ENCODE measurements at regions not wholly inside any gene's neighbourhood (a gene's known extent, or its start where the extent isn't known, plus 50 kb on each side); places are given as distances from the start of the nearest gene placed in this dataset.
A peak's percentile ranks its signal among the peaks of the same experiment; 100 is the strongest.

GRCh38 chr11:134536219-134536618, 124.2 kb upstream of the B3GAT1 start:
- Mint-ChIP-seq H3K36me3 (ENCODE audit: low read depth) (no peaks in the 10 kb centered on the region), H3K27ac (no peak overlapping the region), H3K4me3 (no peak overlapping the region), H3K4me1 (ENCODE audit: low read depth) (peaks cover 3% of the 10 kb centered on the region), H3K9me3 (no peaks in the 10 kb centered on the region), H3K27me3 (peaks cover 44% of the 10 kb centered on the region)
- DNase-seq = peak; percentile 8

- Mint-ChIP-seq H3K27me3 (peaks cover 42% of the 10 kb centered on the region), H3K4me3 (no peak overlapping the region), H3K36me3 (ENCODE audit: low read depth) (no peaks in the 10 kb centered on the region), H3K9me3 (no peaks in the 10 kb centered on the region), H3K4me1 (ENCODE audit: low read depth) (peaks cover 3% of the 10 kb centered on the region), H3K27ac (no peak overlapping the region)
- peak; percentile 15 for DNase-seq
Measured at GRCh38 chr11:134535029-134536025, 123.3 kb upstream of the B3GAT1 start.

GRCh38 chr11:134533511-134533910, 121.5 kb upstream of the B3GAT1 start:
- no peak overlapping the region for H3K27ac Mint-ChIP-seq
- H3K36me3 Mint-ChIP-seq (ENCODE audit: low read depth) = no peaks in the 10 kb centered on the region
- H3K9me3 Mint-ChIP-seq = no peaks in the 10 kb centered on the region
- peaks cover 3% of the 10 kb centered on the region for H3K4me1 Mint-ChIP-seq (ENCODE audit: low read depth)
- peak; percentile 7 for DNase-seq
- no peak overlapping the region for H3K4me3 Mint-ChIP-seq
- H3K27me3 Mint-ChIP-seq = peaks cover 32% of the 10 kb centered on the region

GRCh38 chr11:134532921-134533421, 120.9 kb upstream of the B3GAT1 start:
- Mint-ChIP-seq H3K9me3 (no peaks in the 10 kb centered on the region), H3K4me1 (ENCODE audit: low read depth) (peaks cover 3% of the 10 kb centered on the region), H3K27me3 (peaks cover 27% of the 10 kb centered on the region), H3K36me3 (ENCODE audit: low read depth) (no peaks in the 10 kb centered on the region), H3K4me3 (no peak overlapping the region), H3K27ac (no peak overlapping the region)
- DNase-seq = peak; percentile 20

GRCh38 chr11:134532131-134532920, 120.3 kb upstream of the B3GAT1 start:
- Mint-ChIP-seq H3K27me3 (peaks cover 23% of the 10 kb centered on the region), H3K27ac (no peak overlapping the region), H3K9me3 (no peaks in the 10 kb centered on the region), H3K4me1 (ENCODE audit: low read depth) (peaks cover 3% of the 10 kb centered on the region), H3K4me3 (no peak overlapping the region), H3K36me3 (ENCODE audit: low read depth) (no peaks in the 10 kb centered on the region)
- peak; percentile 14 for DNase-seq

- H3K4me3 Mint-ChIP-seq = no peak overlapping the region
- H3K36me3 Mint-ChIP-seq (ENCODE audit: low read depth) = no peaks in the 10 kb centered on the region
Measured at GRCh38 chr11:134531327-134532130, 119.5 kb upstream of the B3GAT1 start.

GRCh38 chr11:134530636-134531326, 118.7 kb upstream of the B3GAT1 start:
- Mint-ChIP-seq H3K27me3 (peaks cover 11% of the 10 kb centered on the region), H3K27ac (no peak overlapping the region), H3K9me3 (no peaks in the 10 kb centered on the region), H3K4me3 (no peak overlapping the region), H3K36me3 (ENCODE audit: low read depth) (no peaks in the 10 kb centered on the region), H3K4me1 (ENCODE audit: low read depth) (no peaks in the 10 kb centered on the region)
- DNase-seq = peak; percentile 24

More at GRCh38 chr11:134531327-134532130, 119.5 kb upstream of the B3GAT1 start:
- Mint-ChIP-seq H3K27ac (no peak overlapping the region), H3K4me1 (ENCODE audit: low read depth) (peaks cover 2% of the 10 kb centered on the region), H3K27me3 (peaks cover 18% of the 10 kb centered on the region), H3K9me3 (no peaks in the 10 kb centered on the region)
- DNase-seq = peak; percentile 12

GRCh38 chr11:134529212-134530096, 117.4 kb upstream of the B3GAT1 start:
- no peaks in the 10 kb centered on the region for H3K9me3 Mint-ChIP-seq
- H3K27ac Mint-ChIP-seq = no peak overlapping the region
- no peak overlapping the region for H3K4me3 Mint-ChIP-seq
- peaks cover 2% of the 10 kb centered on the region for H3K27me3 Mint-ChIP-seq
- DNase-seq = peak; percentile 6
- no peaks in the 10 kb centered on the region for H3K36me3 Mint-ChIP-seq (ENCODE audit: low read depth)
- H3K4me1 Mint-ChIP-seq (ENCODE audit: low read depth) = no peaks in the 10 kb centered on the region

- Mint-ChIP-seq H3K4me1 (ENCODE audit: low read depth) (no peaks in the 10 kb centered on the region), H3K27me3 (peaks cover 2% of the 10 kb centered on the region)
- DNase-seq = peak; percentile 2
Measured at GRCh38 chr11:134528453-134528852, 116.4 kb upstream of the B3GAT1 start.

GRCh38 chr11:134527382-134528243, 115.6 kb upstream of the B3GAT1 start:
- DNase-seq = peak; percentile 9
- Mint-ChIP-seq H3K27ac (no peak overlapping the region), H3K4me3 (no peak overlapping the region), H3K27me3 (peaks cover 2% of the 10 kb centered on the region), H3K9me3 (no peaks in the 10 kb centered on the region), H3K4me1 (ENCODE audit: low read depth) (no peaks in the 10 kb centered on the region), H3K36me3 (ENCODE audit: low read depth) (no peaks in the 10 kb centered on the region)

More at GRCh38 chr11:134528453-134528852, 116.4 kb upstream of the B3GAT1 start:
- no peaks in the 10 kb centered on the region for H3K9me3 Mint-ChIP-seq
- no peak overlapping the region for H3K4me3 Mint-ChIP-seq
- no peaks in the 10 kb centered on the region for H3K36me3 Mint-ChIP-seq (ENCODE audit: low read depth)
- H3K27ac Mint-ChIP-seq = no peak overlapping the region

- H3K27me3 Mint-ChIP-seq = no peaks in the 10 kb centered on the region
- no peak overlapping the region for H3K4me3 Mint-ChIP-seq
- DNase-seq = no peak
- no peaks in the 10 kb centered on the region for H3K9me3 Mint-ChIP-seq
- no peaks in the 10 kb centered on the region for H3K4me1 Mint-ChIP-seq (ENCODE audit: low read depth)
- H3K27ac Mint-ChIP-seq = no peak overlapping the region
- no peaks in the 10 kb centered on the region for H3K36me3 Mint-ChIP-seq (ENCODE audit: low read depth)
Measured at GRCh38 chr11:134524896-134525845, 113.1 kb upstream of the B3GAT1 start.

Data from activated T-cell treated with anti-CD3 and anti-CD28 coated beads, Interleukin-2, amount 50 U/mL, for 24 hours (primary cell).